ENCODE measurements at regions not wholly inside any gene's neighbourhood (a gene's known extent, or its start where the extent isn't known, plus 50 kb on each side); places are given as distances from the start of the nearest gene placed in this dataset.
"Not testable (repeated sequence)": the region's sequence is repeated elsewhere in the genome, so short reads cannot be mapped to it uniquely, and the experiment has no call there.

GRCh38 chr13:81012031-81012430 lies 671.1 kb upstream of the SPRY2 start:
- Histone ChIP-seq H2BK15ac (ENCODE audit: low read length) (no peak overlapping the region), H3K4me2 (ENCODE audit: insufficient read depth, low read length, poor library complexity, severe bottlenecking) (no peak overlapping the region)

DNA sequence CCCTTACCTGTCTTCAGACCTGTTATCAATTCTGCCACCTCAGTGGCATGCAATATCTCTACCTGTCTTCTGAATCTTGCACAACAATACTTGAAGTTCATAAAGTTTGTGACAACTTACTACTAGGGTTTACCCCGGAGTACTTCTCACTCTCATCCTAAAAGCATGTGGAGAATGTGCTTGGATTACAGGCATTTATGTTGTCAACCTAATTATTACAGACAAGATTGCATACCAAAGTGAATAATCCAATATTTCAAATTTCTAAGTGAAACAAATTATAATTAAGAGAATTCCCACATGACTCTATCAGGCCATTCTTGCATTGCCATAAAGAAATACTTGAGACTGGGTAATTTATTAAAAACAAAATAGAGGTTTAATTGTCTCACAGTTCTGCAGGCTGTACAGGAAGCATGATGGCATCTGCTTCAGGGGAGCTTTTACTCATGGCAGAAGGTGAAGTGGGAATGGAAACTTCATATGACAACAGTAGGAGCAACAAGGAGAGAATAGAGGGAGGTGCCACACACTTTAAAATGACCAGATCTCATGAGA lies 661.0 kb upstream of the SPRY2 start:
- no peak overlapping the region for H2BK120ac ChIP-seq (ENCODE audit: low read depth, low read length)
- H3K9me3 ChIP-seq (replicated peaks in 1 of 2; ENCODE audit: control insufficient read depth in 2 of 2, insufficient read depth in 1 of 2, low read depth in 1 of 2, low read length in 2 of 2): peaks cover 2 to 16% of the 10 kb centered on the region in 2 donors
- H3K4me3 ChIP-seq (ENCODE audit: low read length in 2 of 2): no peak overlapping the region
- H2AK5ac ChIP-seq (ENCODE audit: low read depth, low read length): no peak overlapping the region
- H4K8ac ChIP-seq (ENCODE audit: low read depth, low read length): no peak overlapping the region
- no peak overlapping the region for H3K4me2 ChIP-seq (ENCODE audit: insufficient read depth, low read length, poor library complexity, severe bottlenecking)
- no peak overlapping the region for H2BK12ac ChIP-seq (ENCODE audit: low read length)
- H3K36me3 ChIP-seq (replicated peaks in 1 of 2; ENCODE audit: control insufficient read depth in 2 of 2, insufficient read depth in 2 of 2, low read length in 2 of 2): no peaks in the 10 kb centered on the region
- no peak overlapping the region for H3K4ac ChIP-seq (ENCODE audit: low read length)
- no peak overlapping the region for H2AFZ ChIP-seq (ENCODE audit: low read length)
- no peak overlapping the region for H3K18ac ChIP-seq (ENCODE audit: low read length)
- no peaks in the 10 kb centered on the region for H3K4me1 ChIP-seq (ENCODE audit: control insufficient read depth in 2 of 2, insufficient read depth in 1 of 2, low read depth in 1 of 2, low read length in 2 of 2)
- H2BK15ac ChIP-seq (ENCODE audit: low read length): no peak overlapping the region
- no CpG with 5 or more reads among the region's 1 CpG for WGBS, 2 donors (ENCODE audit: extremely low coverage in 2 of 2, insufficient read length in 2 of 2, insufficient replicate concordance in 1 of 2)
- H3K9ac ChIP-seq (ENCODE audit: low read depth, low read length, poor library complexity): no peak overlapping the region
- H3K14ac ChIP-seq (ENCODE audit: low read length): no peak overlapping the region
- H3K23ac ChIP-seq (ENCODE audit: low read depth, low read length, poor library complexity): no peak overlapping the region
- H3K27ac ChIP-seq (replicated peaks; ENCODE audit: low read length): no peak overlapping the region
- H2BK5ac ChIP-seq (ENCODE audit: low read length): no peak overlapping the region
- H4K91ac ChIP-seq (ENCODE audit: low read depth, low read length, poor library complexity): no peak overlapping the region
- no peaks in the 10 kb centered on the region for H3K79me1 ChIP-seq (ENCODE audit: low read depth, low read length)
- H3K27me3 ChIP-seq (ENCODE audit: control insufficient read depth in 3 of 3, insufficient read depth in 3 of 3, low read depth in 1 of 3, low read length in 3 of 3): no peaks in the 10 kb centered on the region
- DNase-seq (ENCODE audit: low spot score): no peak

More at GRCh38 chr13:81012031-81012430, 671.1 kb upstream of the SPRY2 start:
- Histone ChIP-seq H4K8ac (ENCODE audit: low read depth, low read length) (no peak overlapping the region), H3K4me1 (ENCODE audit: control insufficient read depth in 2 of 2, insufficient read depth in 1 of 2, low read depth in 1 of 2, low read length in 2 of 2) (no peaks in the 10 kb centered on the region), H3K4ac (ENCODE audit: low read length) (no peak overlapping the region), H2AK5ac (ENCODE audit: low read depth, low read length) (no peak overlapping the region), H3K36me3 (replicated peaks in 1 of 2; ENCODE audit: control insufficient read depth in 2 of 2, insufficient read depth in 2 of 2, low read length in 2 of 2) (no peaks in the 10 kb centered on the region), H3K79me1 (ENCODE audit: low read depth, low read length) (no peaks in the 10 kb centered on the region), H3K18ac (ENCODE audit: low read length) (no peak overlapping the region), H3K14ac (ENCODE audit: low read length) (no peak overlapping the region), H3K27ac (replicated peaks; ENCODE audit: low read length) (no peak overlapping the region), H3K9ac (ENCODE audit: low read depth, low read length, poor library complexity) (no peak overlapping the region), H4K91ac (ENCODE audit: low read depth, low read length, poor library complexity) (no peak overlapping the region), H3K23ac (ENCODE audit: low read depth, low read length, poor library complexity) (no peak overlapping the region), H3K4me3 (ENCODE audit: low read length in 2 of 2) (no peak overlapping the region), H2BK12ac (ENCODE audit: low read length) (no peak overlapping the region), H2AFZ (ENCODE audit: low read length) (no peak overlapping the region), H3K9me3 (replicated peaks in 1 of 2; ENCODE audit: control insufficient read depth in 2 of 2, insufficient read depth in 1 of 2, low read depth in 1 of 2, low read length in 2 of 2) (peaks cover 5 to 34% of the 10 kb centered on the region in 2 donors), H2BK5ac (ENCODE audit: low read length) (no peak overlapping the region), H2BK120ac (ENCODE audit: low read depth, low read length) (no peak overlapping the region), H3K27me3 (ENCODE audit: control insufficient read depth in 3 of 3, insufficient read depth in 3 of 3, low read depth in 1 of 3, low read length in 3 of 3) (no peaks in the 10 kb centered on the region)
- WGBS, 2 donors (ENCODE audit: extremely low coverage in 2 of 2, insufficient read length in 2 of 2, insufficient replicate concordance in 1 of 2): no CpG with 5 or more reads among the region's 4 CpGs
- no peak for DNase-seq (ENCODE audit: low spot score)

DNA sequence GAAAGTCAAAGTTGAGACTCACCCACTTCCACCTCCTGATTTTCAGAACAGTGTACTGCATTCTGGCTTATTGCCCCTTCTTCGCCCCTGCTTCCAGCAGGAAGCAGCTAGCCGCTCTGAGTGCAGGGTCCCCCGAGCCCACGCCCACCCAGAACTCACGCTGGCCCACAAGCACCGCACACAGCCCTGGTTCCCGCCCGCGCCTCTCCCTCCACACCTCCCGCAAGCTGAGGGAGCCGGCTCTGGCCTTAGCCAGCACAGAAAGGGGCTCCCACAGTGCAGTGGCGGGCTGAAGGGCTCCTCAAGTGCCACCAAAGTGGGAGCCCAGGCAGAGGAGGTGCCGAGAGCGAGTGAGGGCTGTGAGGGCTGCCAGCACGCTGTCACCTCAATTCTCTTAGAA lies 657.7 kb upstream of the SPRY2 start:
- not testable (repeated sequence) for H3K4ac ChIP-seq (ENCODE audit: low read length); H2AFZ ChIP-seq (ENCODE audit: low read length); H3K18ac ChIP-seq (ENCODE audit: low read length); H4K8ac ChIP-seq (ENCODE audit: low read depth, low read length); H3K36me3 ChIP-seq (replicated peaks in 1 of 2; ENCODE audit: control insufficient read depth in 2 of 2, insufficient read depth in 2 of 2, low read length in 2 of 2); H2BK5ac ChIP-seq (ENCODE audit: low read length); H2BK12ac ChIP-seq (ENCODE audit: low read length); H3K4me3 ChIP-seq (ENCODE audit: low read length in 2 of 2); H3K9ac ChIP-seq (ENCODE audit: low read depth, low read length, poor library complexity); DNase-seq (ENCODE audit: low spot score); H4K91ac ChIP-seq (ENCODE audit: low read depth, low read length, poor library complexity); H2BK120ac ChIP-seq (ENCODE audit: low read depth, low read length); H3K27me3 ChIP-seq (ENCODE audit: control insufficient read depth in 3 of 3, insufficient read depth in 3 of 3, low read depth in 1 of 3, low read length in 3 of 3); H2AK5ac ChIP-seq (ENCODE audit: low read depth, low read length); H3K23ac ChIP-seq (ENCODE audit: low read depth, low read length, poor library complexity); H3K4me2 ChIP-seq (ENCODE audit: insufficient read depth, low read length, poor library complexity, severe bottlenecking); H3K14ac ChIP-seq (ENCODE audit: low read length); H3K27ac ChIP-seq (replicated peaks; ENCODE audit: low read length); H3K4me1 ChIP-seq (ENCODE audit: control insufficient read depth in 2 of 2, insufficient read depth in 1 of 2, low read depth in 1 of 2, low read length in 2 of 2); H2BK15ac ChIP-seq (ENCODE audit: low read length); H3K79me1 ChIP-seq (ENCODE audit: low read depth, low read length)
- WGBS, 2 donors (ENCODE audit: extremely low coverage in 2 of 2, insufficient read length in 2 of 2, insufficient replicate concordance in 1 of 2): no CpG with 5 or more reads among the region's 15 CpGs
- peaks cover 2 to 18% of the 10 kb centered on the region in 2 donors for H3K9me3 ChIP-seq (replicated peaks in 1 of 2; ENCODE audit: control insufficient read depth in 2 of 2, insufficient read depth in 1 of 2, low read depth in 1 of 2, low read length in 2 of 2)

DNA sequence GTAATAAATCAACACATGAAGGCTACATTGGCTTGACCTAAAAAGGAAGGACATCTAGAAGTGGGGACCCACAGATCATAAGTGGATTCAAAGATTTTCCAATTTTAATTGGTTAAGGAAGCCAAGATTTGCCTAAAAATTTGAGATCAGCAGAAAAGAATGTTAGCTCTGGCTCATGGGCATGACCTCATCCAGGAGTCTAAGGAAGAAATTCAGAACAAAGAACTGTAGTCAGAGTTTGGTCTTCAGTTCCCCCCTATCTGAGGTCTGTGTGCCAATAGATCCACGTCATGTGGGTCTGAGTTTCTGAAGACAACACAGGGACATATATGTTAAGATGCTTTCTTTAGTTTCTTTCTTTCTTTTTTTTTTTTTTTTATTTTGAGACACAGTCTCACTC lies 648.8 kb upstream of the SPRY2 start:
- Histone ChIP-seq H3K27ac (replicated peaks; ENCODE audit: low read length) (no peak overlapping the region), H2AK5ac (ENCODE audit: low read depth, low read length) (no peak overlapping the region), H3K9me3 (replicated peaks in 1 of 2; ENCODE audit: control insufficient read depth in 2 of 2, insufficient read depth in 1 of 2, low read depth in 1 of 2, low read length in 2 of 2) (peaks cover 5 to 19% of the 10 kb centered on the region in 2 donors), H2BK5ac (ENCODE audit: low read length) (no peak overlapping the region), H3K4me1 (ENCODE audit: control insufficient read depth in 2 of 2, insufficient read depth in 1 of 2, low read depth in 1 of 2, low read length in 2 of 2) (peaks cover 4% of the 10 kb centered on the region in 2 donors), H3K9ac (ENCODE audit: low read depth, low read length, poor library complexity) (no peak overlapping the region), H2BK15ac (ENCODE audit: low read length) (no peak overlapping the region), H2BK120ac (ENCODE audit: low read depth, low read length) (no peak overlapping the region), H3K79me1 (ENCODE audit: low read depth, low read length) (no peaks in the 10 kb centered on the region), H3K36me3 (replicated peaks in 1 of 2; ENCODE audit: control insufficient read depth in 2 of 2, insufficient read depth in 2 of 2, low read length in 2 of 2) (no peaks in the 10 kb centered on the region), H3K4ac (ENCODE audit: low read length) (no peak overlapping the region), H2AFZ (ENCODE audit: low read length) (no peak overlapping the region), H3K18ac (ENCODE audit: low read length) (no peak overlapping the region), H4K8ac (ENCODE audit: low read depth, low read length) (no peak overlapping the region), H3K4me2 (ENCODE audit: insufficient read depth, low read length, poor library complexity, severe bottlenecking) (no peak overlapping the region), H3K4me3 (ENCODE audit: low read length in 2 of 2) (no peak overlapping the region), H3K14ac (ENCODE audit: low read length) (no peak overlapping the region), H3K27me3 (ENCODE audit: control insufficient read depth in 3 of 3, insufficient read depth in 3 of 3, low read depth in 1 of 3, low read length in 3 of 3) (no peaks in the 10 kb centered on the region), H3K23ac (ENCODE audit: low read depth, low read length, poor library complexity) (no peak overlapping the region), H2BK12ac (ENCODE audit: low read length) (no peak overlapping the region), H4K91ac (ENCODE audit: low read depth, low read length, poor library complexity) (no peak overlapping the region)
- no peak for DNase-seq (ENCODE audit: low spot score)
- WGBS, 2 donors (ENCODE audit: extremely low coverage in 2 of 2, insufficient read length in 2 of 2, insufficient replicate concordance in 1 of 2): no CpG with 5 or more reads among the region's 1 CpG

All from neuronal stem cell (in vitro differentiated cells).